H1 (cell line): ENCODE measurements at regions not wholly inside any gene's neighbourhood (a gene's known extent, or its start where the extent isn't known, plus 50 kb on each side); places are given as distances from the start of the nearest gene placed in this dataset.
A peak's percentile ranks its signal among the peaks of the same experiment; 100 is the strongest.

Experiments used
- CBX8 ChIP-seq: fragments of 300-800, 300-1000 bp; sonication (generic); IDR thresholded peaks from 2 replicates; pipeline ENCODE4 v1.7.1; 2016; ENCODE audit warnings: low read depth, low read length, borderline replicate concordance
- CHD7 ChIP-seq: fragments of 300-600 bp; sonication (generic); IDR thresholded peaks from 2 replicates; pipeline ENCODE4 v1.7.1; 2012; ENCODE audit warnings: low read length, moderate library complexity, mild to moderate bottlenecking, inconsistent platforms; ENCODE audit not compliant: insufficient replicate concordance
- CREB1 ChIP-seq: IDR thresholded peaks from 2 replicates; pipeline ENCODE4 v1.6.1; 2012; ENCODE audit warnings: inconsistent platforms
- HDAC2 ChIP-seq, 2 experiments: fragments of 300-600 bp in 1 of 2; sonication (generic) in 1 of 2; IDR thresholded peaks; 2 replicates each; pipeline ENCODE4 v1.6.1; 2011 to 2012; ENCODE audit warnings: low read depth in 2 of 2, low read length in 2 of 2, mild to moderate bottlenecking in 2 of 2, moderate library complexity in 2 of 2, borderline replicate concordance in 1 of 2, inconsistent platforms in 1 of 2
- KDM1A ChIP-seq: fragments of 200-600, 300-600 bp; sonication (generic); IDR thresholded peaks from 2 replicates; pipeline ENCODE4 v1.7.1; 2016; ENCODE audit warnings: mild to moderate bottlenecking, low read length, borderline replicate concordance
- RAD21 ChIP-seq, 2 experiments: IDR thresholded peaks in 1 of 2; conservative IDR thresholded peaks in 1 of 2; 2 replicates each; pipeline ENCODE4 v1.6.1; 2011; ENCODE audit warnings: low read depth in 2 of 2, low read length in 2 of 2, improper control_type of control experiment in 1 of 2, inconsistent platforms in 1 of 2, mild to moderate bottlenecking in 1 of 2, moderate library complexity in 1 of 2
- SIRT6 ChIP-seq: IDR thresholded peaks from one replicate; pipeline ENCODE4 v1.7.1; 2012; ENCODE audit warnings: low read length, inconsistent platforms
- SP2 ChIP-seq: IDR thresholded peaks from 2 replicates; pipeline ENCODE4 v1.6.1; 2012; ENCODE audit warnings: mild to moderate bottlenecking, low read length, inconsistent platforms
- TAF1 ChIP-seq: IDR thresholded peaks from 2 replicates; pipeline ENCODE4 v1.6.1; 2011; ENCODE audit warnings: mild to moderate bottlenecking, low read depth, low read length
- TAF7 ChIP-seq: optimal IDR thresholded peaks from 2 replicates; pipeline ENCODE3; 2011; ENCODE audit warnings: low read depth, mild to moderate bottlenecking, inconsistent platforms, low read length, moderate library complexity, borderline replicate concordance

GRCh38 chr21:15423676-15424445 lies 305.9 kb upstream of the USP25 start (continued):
- TF ChIP-seq CHD7 (peak; percentile 94), HDAC2 (IDR thresholded peaks at IDR 0.05; ENCODE audit: borderline replicate concordance in 1 of 2, low read depth in 2 of 2, low read length in 2 of 2) (peak; percentile 39 to 57; a peak in 1 of 4 replicates), CREB1 (no peak), SP2 (no peak), KDM1A (no peak), SIRT6 (no peak), TAF7 (no peak), CBX8 (no peak), RAD21 (IDR thresholded peaks at IDR 0.05 in 1 of 2, conservative IDR thresholded peaks at IDR 0.05 in 1 of 2; ENCODE audit: low read depth in 2 of 2, low read length in 2 of 2) (no peak), TAF1 (no peak)
